HCT116 (cell line): ENCODE measurements at regions not wholly inside any gene's neighbourhood (a gene's known extent, or its start where the extent isn't known, plus 50 kb on each side); places are given as distances from the start of the nearest gene placed in this dataset.

Experiments used
- CEBPB ChIP-seq: IDR thresholded peaks from 2 replicates; pipeline ENCODE4 v1.6.1; 2012; ENCODE audit warnings: low read depth
- EGR1 ChIP-seq: IDR thresholded peaks from 2 replicates; pipeline ENCODE4 v1.6.1; 2012; ENCODE audit warnings: low read depth
- EZH2 ChIP-seq: fragments of 200-600 bp; sonication (generic); IDR thresholded peaks from 2 replicates; pipeline ENCODE4 v1.6.1; 2017; ENCODE audit warnings: antibody characterized with exemption, mixed run types
- POLR2A ChIP-seq: IDR thresholded peaks from 2 replicates; pipeline ENCODE4 v1.7.0; 2011; ENCODE audit warnings: borderline replicate concordance; ENCODE audit not compliant: insufficient read depth, insufficient read length; ENCODE audit errors: extremely low read depth
- POLR2AphosphoS5 ChIP-seq: IDR thresholded peaks from 2 replicates; pipeline ENCODE4 v1.6.1; 2011; ENCODE audit warnings: mild to moderate bottlenecking, low read depth, low read length, moderate library complexity
- RAD21 ChIP-seq: IDR thresholded peaks from 2 replicates; pipeline ENCODE4 v1.6.1; 2012; ENCODE audit warnings: low read depth, mild to moderate bottlenecking
- YY1 ChIP-seq: IDR thresholded peaks from 2 replicates; pipeline ENCODE4 v1.6.1; 2011; ENCODE audit warnings: low read length, low read depth, moderate library complexity, mild to moderate bottlenecking; ENCODE audit not compliant: insufficient replicate concordance; ENCODE audit errors: extremely low read depth
- ZFX ChIP-seq: fragments of 450-650 bp; IDR thresholded peaks from 2 replicates; pipeline ENCODE4 v1.6.1; 2017
- ZNF274 ChIP-seq: fragments of 200-500 bp; sonication (Bioruptor generic); IDR thresholded peaks from 2 replicates; pipeline ENCODE4 v1.6.1; 2014; ENCODE audit warnings: mild to moderate bottlenecking, low read depth, low read length, inconsistent platforms
- TF ChIP-seq, protein P1 (sequence below), 3 experiments: fragments of 200-600 bp in 1 of 3; sonication (generic) in 1 of 3; IDR thresholded peaks in 2 of 3; conservative IDR thresholded peaks in 1 of 3; 2 replicates each; pipeline ENCODE4 v1.5.1; 2012 to 2017; ENCODE audit warnings: low read depth in 2 of 3, low read length in 2 of 3, antibody characterized with exemption in 1 of 3, borderline replicate concordance in 1 of 3, control low read depth in 1 of 3, mild to moderate bottlenecking in 1 of 3, mixed read lengths in 1 of 3, mixed run types in 1 of 3, moderate library complexity in 1 of 3; ENCODE audit not compliant: insufficient read depth in 1 of 3
- TF ChIP-seq, protein P2 (sequence below): IDR thresholded peaks from 2 replicates; pipeline ENCODE4 v1.6.1; 2012
- TF ChIP-seq, protein P3 (sequence below): IDR thresholded peaks from 2 replicates; pipeline ENCODE4 v1.6.1; 2012; ENCODE audit warnings: low read depth
- TF ChIP-seq, protein P4 (sequence below): IDR thresholded peaks from 2 replicates; pipeline ENCODE4 v1.6.1; 2011; ENCODE audit warnings: mild to moderate bottlenecking, low read length, moderate library complexity; ENCODE audit not compliant: insufficient replicate concordance; ENCODE audit errors: extremely low read depth

DNA sequence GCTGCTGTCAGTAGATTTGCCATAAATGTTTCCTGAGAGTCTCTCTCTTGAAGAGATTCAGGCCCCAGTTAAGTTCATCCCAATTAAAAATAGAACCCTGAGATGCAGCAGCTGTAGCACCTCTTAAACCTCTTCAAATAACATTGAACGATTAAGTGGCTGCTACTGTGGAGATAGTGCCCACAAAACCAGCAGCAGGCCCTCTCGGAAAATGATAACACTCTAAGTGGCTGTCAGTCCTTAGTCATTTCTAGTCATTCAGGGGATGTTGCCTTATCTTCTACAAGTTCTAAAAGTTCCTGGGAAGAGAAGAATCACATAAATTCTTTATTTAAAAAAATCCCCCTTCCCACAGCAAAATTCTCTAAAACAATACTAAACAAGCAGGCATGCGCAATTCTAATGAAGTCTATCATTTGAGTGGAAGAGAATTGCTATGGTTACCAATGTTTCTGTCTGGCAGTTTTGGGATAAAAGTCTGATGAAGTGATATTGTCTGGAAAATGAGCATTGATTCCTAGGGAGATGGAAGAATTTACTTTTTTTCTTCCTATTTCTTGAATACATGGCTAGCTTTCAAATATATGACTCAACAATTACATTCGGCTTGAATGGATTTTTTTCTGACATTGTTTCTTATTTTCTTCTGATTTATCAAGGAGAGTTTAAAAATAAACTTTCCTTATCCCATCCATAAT lies 131.9 kb downstream of the TRMT11 start:
- TF ChIP-seq, protein P1, sequence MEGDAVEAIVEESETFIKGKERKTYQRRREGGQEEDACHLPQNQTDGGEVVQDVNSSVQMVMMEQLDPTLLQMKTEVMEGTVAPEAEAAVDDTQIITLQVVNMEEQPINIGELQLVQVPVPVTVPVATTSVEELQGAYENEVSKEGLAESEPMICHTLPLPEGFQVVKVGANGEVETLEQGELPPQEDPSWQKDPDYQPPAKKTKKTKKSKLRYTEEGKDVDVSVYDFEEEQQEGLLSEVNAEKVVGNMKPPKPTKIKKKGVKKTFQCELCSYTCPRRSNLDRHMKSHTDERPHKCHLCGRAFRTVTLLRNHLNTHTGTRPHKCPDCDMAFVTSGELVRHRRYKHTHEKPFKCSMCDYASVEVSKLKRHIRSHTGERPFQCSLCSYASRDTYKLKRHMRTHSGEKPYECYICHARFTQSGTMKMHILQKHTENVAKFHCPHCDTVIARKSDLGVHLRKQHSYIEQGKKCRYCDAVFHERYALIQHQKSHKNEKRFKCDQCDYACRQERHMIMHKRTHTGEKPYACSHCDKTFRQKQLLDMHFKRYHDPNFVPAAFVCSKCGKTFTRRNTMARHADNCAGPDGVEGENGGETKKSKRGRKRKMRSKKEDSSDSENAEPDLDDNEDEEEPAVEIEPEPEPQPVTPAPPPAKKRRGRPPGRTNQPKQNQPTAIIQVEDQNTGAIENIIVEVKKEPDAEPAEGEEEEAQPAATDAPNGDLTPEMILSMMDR (IDR thresholded peaks at IDR 0.05 in 2 of 3, conservative IDR thresholded peaks at IDR 0.05 in 1 of 3; ENCODE audit: borderline replicate concordance in 1 of 3, insufficient read depth in 1 of 3, low read depth in 2 of 3, low read length in 2 of 3), result no peak
- TF ChIP-seq EGR1 (no peak), POLR2A (no peak), POLR2AphosphoS5 (no peak), ZNF274 (no peak), EZH2 (no peak), RAD21 (no peak), ZFX (no peak), CEBPB (no peak), YY1 (no peak)
- TF ChIP-seq, protein P2, sequence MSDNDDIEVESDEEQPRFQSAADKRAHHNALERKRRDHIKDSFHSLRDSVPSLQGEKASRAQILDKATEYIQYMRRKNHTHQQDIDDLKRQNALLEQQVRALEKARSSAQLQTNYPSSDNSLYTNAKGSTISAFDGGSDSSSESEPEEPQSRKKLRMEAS, result no peak
- TF ChIP-seq, protein P3, sequence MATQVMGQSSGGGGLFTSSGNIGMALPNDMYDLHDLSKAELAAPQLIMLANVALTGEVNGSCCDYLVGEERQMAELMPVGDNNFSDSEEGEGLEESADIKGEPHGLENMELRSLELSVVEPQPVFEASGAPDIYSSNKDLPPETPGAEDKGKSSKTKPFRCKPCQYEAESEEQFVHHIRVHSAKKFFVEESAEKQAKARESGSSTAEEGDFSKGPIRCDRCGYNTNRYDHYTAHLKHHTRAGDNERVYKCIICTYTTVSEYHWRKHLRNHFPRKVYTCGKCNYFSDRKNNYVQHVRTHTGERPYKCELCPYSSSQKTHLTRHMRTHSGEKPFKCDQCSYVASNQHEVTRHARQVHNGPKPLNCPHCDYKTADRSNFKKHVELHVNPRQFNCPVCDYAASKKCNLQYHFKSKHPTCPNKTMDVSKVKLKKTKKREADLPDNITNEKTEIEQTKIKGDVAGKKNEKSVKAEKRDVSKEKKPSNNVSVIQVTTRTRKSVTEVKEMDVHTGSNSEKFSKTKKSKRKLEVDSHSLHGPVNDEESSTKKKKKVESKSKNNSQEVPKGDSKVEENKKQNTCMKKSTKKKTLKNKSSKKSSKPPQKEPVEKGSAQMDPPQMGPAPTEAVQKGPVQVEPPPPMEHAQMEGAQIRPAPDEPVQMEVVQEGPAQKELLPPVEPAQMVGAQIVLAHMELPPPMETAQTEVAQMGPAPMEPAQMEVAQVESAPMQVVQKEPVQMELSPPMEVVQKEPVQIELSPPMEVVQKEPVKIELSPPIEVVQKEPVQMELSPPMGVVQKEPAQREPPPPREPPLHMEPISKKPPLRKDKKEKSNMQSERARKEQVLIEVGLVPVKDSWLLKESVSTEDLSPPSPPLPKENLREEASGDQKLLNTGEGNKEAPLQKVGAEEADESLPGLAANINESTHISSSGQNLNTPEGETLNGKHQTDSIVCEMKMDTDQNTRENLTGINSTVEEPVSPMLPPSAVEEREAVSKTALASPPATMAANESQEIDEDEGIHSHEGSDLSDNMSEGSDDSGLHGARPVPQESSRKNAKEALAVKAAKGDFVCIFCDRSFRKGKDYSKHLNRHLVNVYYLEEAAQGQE, result no peak
- TF ChIP-seq, protein P4, sequence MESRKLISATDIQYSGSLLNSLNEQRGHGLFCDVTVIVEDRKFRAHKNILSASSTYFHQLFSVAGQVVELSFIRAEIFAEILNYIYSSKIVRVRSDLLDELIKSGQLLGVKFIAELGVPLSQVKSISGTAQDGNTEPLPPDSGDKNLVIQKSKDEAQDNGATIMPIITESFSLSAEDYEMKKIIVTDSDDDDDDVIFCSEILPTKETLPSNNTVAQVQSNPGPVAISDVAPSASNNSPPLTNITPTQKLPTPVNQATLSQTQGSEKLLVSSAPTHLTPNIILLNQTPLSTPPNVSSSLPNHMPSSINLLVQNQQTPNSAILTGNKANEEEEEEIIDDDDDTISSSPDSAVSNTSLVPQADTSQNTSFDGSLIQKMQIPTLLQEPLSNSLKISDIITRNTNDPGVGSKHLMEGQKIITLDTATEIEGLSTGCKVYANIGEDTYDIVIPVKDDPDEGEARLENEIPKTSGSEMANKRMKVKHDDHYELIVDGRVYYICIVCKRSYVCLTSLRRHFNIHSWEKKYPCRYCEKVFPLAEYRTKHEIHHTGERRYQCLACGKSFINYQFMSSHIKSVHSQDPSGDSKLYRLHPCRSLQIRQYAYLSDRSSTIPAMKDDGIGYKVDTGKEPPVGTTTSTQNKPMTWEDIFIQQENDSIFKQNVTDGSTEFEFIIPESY, result no peak
